ENCODE measurements at regions not wholly inside any gene's neighbourhood (a gene's known extent, or its start where the extent isn't known, plus 50 kb on each side); places are given as distances from the start of the nearest gene placed in this dataset.

- H3K27ac ChIP-seq, result no peak overlapping the region
- DNase-seq (ENCODE audit: low read depth, low spot score), result no peak
Observed at GRCh38 chr11:81159900-81160299, 1573.8 kb downstream of the FAM181B start.

- H3K27ac ChIP-seq, result no peak overlapping the region
- DNase-seq (ENCODE audit: low read depth, low spot score), result no peak
Observed at GRCh38 chr11:81135570-81135969, 1598.1 kb downstream of the FAM181B start.

GRCh38 chr11:81129618-81130017 lies 1604.0 kb downstream of the FAM181B start:
- H3K27ac ChIP-seq, result no peak overlapping the region
- DNase-seq (ENCODE audit: low read depth, low spot score), result no peak

GRCh38 chr11:81112718-81113117 lies 1620.9 kb downstream of the FAM181B start:
- no peak for DNase-seq (ENCODE audit: low read depth, low spot score)
- H3K27ac ChIP-seq, result no peak overlapping the region

GRCh38 chr11:81104051-81104450 lies 1629.6 kb downstream of the FAM181B start:
- no peak for DNase-seq (ENCODE audit: low read depth, low spot score)
- no peak overlapping the region for H3K27ac ChIP-seq

- DNase-seq (ENCODE audit: low read depth, low spot score), result no peak
- no peak overlapping the region for H3K27ac ChIP-seq
Observed at GRCh38 chr11:81098471-81098870, 1635.2 kb downstream of the FAM181B start.

GRCh38 chr11:81092522-81092921 lies 1641.1 kb downstream of the FAM181B start:
- H3K27ac ChIP-seq, result no peak overlapping the region
- DNase-seq (ENCODE audit: low read depth, low spot score), result no peak

- no peak for DNase-seq (ENCODE audit: low read depth, low spot score)
- no peak overlapping the region for H3K27ac ChIP-seq
Observed at GRCh38 chr11:81089242-81089641, 1644.4 kb downstream of the FAM181B start.

- H3K27ac ChIP-seq, result no peak overlapping the region
- no peak for DNase-seq (ENCODE audit: low read depth, low spot score)
Observed at GRCh38 chr11:81080476-81080875, 1639.6 kb upstream of the TENM4 start.

GRCh38 chr11:81072273-81072672 lies 1631.4 kb upstream of the TENM4 start:
- H3K27ac ChIP-seq, result no peak overlapping the region
- DNase-seq (ENCODE audit: low read depth, low spot score), result no peak

GRCh38 chr11:81071606-81072005 lies 1630.8 kb upstream of the TENM4 start:
- no peak overlapping the region for H3K27ac ChIP-seq
- DNase-seq (ENCODE audit: low read depth, low spot score), result peak; percentile 37

- no peak overlapping the region for H3K27ac ChIP-seq
- no peak for DNase-seq (ENCODE audit: low read depth, low spot score)
Observed at GRCh38 chr11:81070948-81071347, 1630.1 kb upstream of the TENM4 start.

GRCh38 chr11:81059356-81059755 lies 1618.5 kb upstream of the TENM4 start:
- no peak overlapping the region for H3K27ac ChIP-seq
- DNase-seq (ENCODE audit: low read depth, low spot score), result no peak

GRCh38 chr11:81052344-81053158 lies 1611.7 kb upstream of the TENM4 start:
- H3K27ac ChIP-seq, result no peak overlapping the region
- DNase-seq (ENCODE audit: low read depth, low spot score), result no peak

- H3K27ac ChIP-seq, result no peak overlapping the region
- DNase-seq (ENCODE audit: low read depth, low spot score), result no peak
Observed at GRCh38 chr11:81039916-81040524, 1599.2 kb upstream of the TENM4 start.

GRCh38 chr11:81036168-81036870 lies 1595.5 kb upstream of the TENM4 start:
- DNase-seq (ENCODE audit: low read depth, low spot score), result no peak
- H3K27ac ChIP-seq, result no peak overlapping the region

GRCh38 chr11:81033779-81034540 lies 1593.1 kb upstream of the TENM4 start:
- DNase-seq (ENCODE audit: low read depth, low spot score), result no peak
- H3K27ac ChIP-seq, result no peak overlapping the region

- DNase-seq (ENCODE audit: low read depth, low spot score), result no peak
- no peak overlapping the region for H3K27ac ChIP-seq
Observed at GRCh38 chr11:81032906-81033305, 1592.1 kb upstream of the TENM4 start.

- DNase-seq (ENCODE audit: low read depth, low spot score), result peak; percentile 81
- H3K27ac ChIP-seq, result peak overlapping the region; percentile 6
Observed at GRCh38 chr11:81030186-81030585, 1589.4 kb upstream of the TENM4 start.

GRCh38 chr11:81026032-81026431 lies 1585.2 kb upstream of the TENM4 start:
- no peak for DNase-seq (ENCODE audit: low read depth, low spot score)
- no peak overlapping the region for H3K27ac ChIP-seq

- no peak for DNase-seq (ENCODE audit: low read depth, low spot score)
- H3K27ac ChIP-seq, result no peak overlapping the region
Observed at GRCh38 chr11:81022057-81022456, 1581.2 kb upstream of the TENM4 start.
